ENCODE measurements at regions not wholly inside any gene's neighbourhood (a gene's known extent, or its start where the extent isn't known, plus 50 kb on each side); places are given as distances from the start of the nearest gene placed in this dataset.
"Not testable (repeated sequence)": the region's sequence is repeated elsewhere in the genome, so short reads cannot be mapped to it uniquely, and the experiment has no call there.

GRCh38 chr3:103873897-103874545 lies 1439.2 kb downstream of the ZPLD1 start:
- whole genome bisulfite sequencing (ENCODE audit: low lambda C conversion rate, missing lambda C conversion rate), result 98% methylated on average over 2 of the region's 2 CpGs
- TF ChIP-seq EZH2 (IDR thresholded peaks at IDR 0.05; ENCODE audit: borderline replicate concordance) (no peak), EZH2phosphoT487 (IDR thresholded peaks at IDR 0.05; ENCODE audit: low read depth, severe bottlenecking, unreplicated experiment) (no peak)
- TF ChIP-seq, protein P1, sequence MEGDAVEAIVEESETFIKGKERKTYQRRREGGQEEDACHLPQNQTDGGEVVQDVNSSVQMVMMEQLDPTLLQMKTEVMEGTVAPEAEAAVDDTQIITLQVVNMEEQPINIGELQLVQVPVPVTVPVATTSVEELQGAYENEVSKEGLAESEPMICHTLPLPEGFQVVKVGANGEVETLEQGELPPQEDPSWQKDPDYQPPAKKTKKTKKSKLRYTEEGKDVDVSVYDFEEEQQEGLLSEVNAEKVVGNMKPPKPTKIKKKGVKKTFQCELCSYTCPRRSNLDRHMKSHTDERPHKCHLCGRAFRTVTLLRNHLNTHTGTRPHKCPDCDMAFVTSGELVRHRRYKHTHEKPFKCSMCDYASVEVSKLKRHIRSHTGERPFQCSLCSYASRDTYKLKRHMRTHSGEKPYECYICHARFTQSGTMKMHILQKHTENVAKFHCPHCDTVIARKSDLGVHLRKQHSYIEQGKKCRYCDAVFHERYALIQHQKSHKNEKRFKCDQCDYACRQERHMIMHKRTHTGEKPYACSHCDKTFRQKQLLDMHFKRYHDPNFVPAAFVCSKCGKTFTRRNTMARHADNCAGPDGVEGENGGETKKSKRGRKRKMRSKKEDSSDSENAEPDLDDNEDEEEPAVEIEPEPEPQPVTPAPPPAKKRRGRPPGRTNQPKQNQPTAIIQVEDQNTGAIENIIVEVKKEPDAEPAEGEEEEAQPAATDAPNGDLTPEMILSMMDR (IDR thresholded peaks at IDR 0.05; ENCODE audit: poor library complexity), result no peak
- Histone ChIP-seq H3K9me3 (ENCODE audit: low read depth) (no peaks in the 10 kb centered on the region), H3K27ac (no peak overlapping the region), H3K27me3 (no peaks in the 10 kb centered on the region), H3K4me3 (no peak overlapping the region), H3K4me1 (ENCODE audit: insufficient read depth) (no peaks in the 10 kb centered on the region), H3K9me2 (replicated peaks; ENCODE audit: insufficient read depth) (no peaks in the 10 kb centered on the region), H3K79me2 (no peaks in the 10 kb centered on the region), H4K20me1 (ENCODE audit: insufficient read depth, poor library complexity, severe bottlenecking) (no peaks in the 10 kb centered on the region), H3K36me3 (replicated peaks; ENCODE audit: insufficient read depth, low read depth) (no peaks in the 10 kb centered on the region), H2AFZ (no peak overlapping the region), H3K4me2 (no peak overlapping the region)
- no peak for DNase-seq (ENCODE audit: low spot score)

DNA sequence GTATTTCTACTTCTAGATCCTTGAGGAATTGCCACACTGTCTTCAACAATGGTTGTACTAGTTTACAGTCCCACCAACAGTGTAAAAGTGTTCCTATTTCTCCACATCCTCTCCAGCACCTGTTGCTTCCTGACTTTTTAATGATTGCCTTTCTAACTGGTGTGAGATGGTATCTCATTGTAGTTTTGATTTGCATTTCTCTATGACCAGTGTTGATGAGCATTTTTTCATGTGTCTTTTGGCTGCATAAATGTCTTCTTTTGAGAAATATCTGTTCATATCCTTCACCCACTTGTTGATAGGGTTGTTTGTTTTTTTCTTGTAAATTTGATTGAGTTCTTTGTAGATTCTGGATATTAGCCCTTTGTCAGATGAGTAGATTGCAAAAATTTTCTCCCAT lies 1447.0 kb downstream of the ZPLD1 start:
- DNase-seq (ENCODE audit: low spot score); H2AFZ ChIP-seq; H3K9me2 ChIP-seq (replicated peaks; ENCODE audit: insufficient read depth); H3K27me3 ChIP-seq; H3K4me1 ChIP-seq (ENCODE audit: insufficient read depth); H4K20me1 ChIP-seq (ENCODE audit: insufficient read depth, poor library complexity, severe bottlenecking); H3K36me3 ChIP-seq (replicated peaks; ENCODE audit: insufficient read depth, low read depth); H3K4me3 ChIP-seq; H3K9me3 ChIP-seq (ENCODE audit: low read depth); H3K4me2 ChIP-seq; H3K27ac ChIP-seq; H3K79me2 ChIP-seq: not testable (repeated sequence)

GRCh38 chr3:103889675-103890074 lies 1454.9 kb downstream of the ZPLD1 start:
- Histone ChIP-seq H3K27ac (no peak overlapping the region), H3K4me2 (no peak overlapping the region), H3K36me3 (replicated peaks; ENCODE audit: insufficient read depth, low read depth) (no peaks in the 10 kb centered on the region), H4K20me1 (ENCODE audit: insufficient read depth, poor library complexity, severe bottlenecking) (no peaks in the 10 kb centered on the region), H2AFZ (no peak overlapping the region), H3K4me3 (no peak overlapping the region), H3K4me1 (ENCODE audit: insufficient read depth) (no peaks in the 10 kb centered on the region), H3K9me2 (replicated peaks; ENCODE audit: insufficient read depth) (no peaks in the 10 kb centered on the region), H3K9me3 (ENCODE audit: low read depth) (no peaks in the 10 kb centered on the region), H3K27me3 (no peaks in the 10 kb centered on the region), H3K79me2 (no peaks in the 10 kb centered on the region)
- TF ChIP-seq, protein P1 (IDR thresholded peaks at IDR 0.05; ENCODE audit: poor library complexity), result no peak
- TF ChIP-seq EZH2 (IDR thresholded peaks at IDR 0.05; ENCODE audit: borderline replicate concordance), result no peak
- TF ChIP-seq EZH2phosphoT487 (IDR thresholded peaks at IDR 0.05; ENCODE audit: low read depth, severe bottlenecking, unreplicated experiment), result no peak
- no peak for DNase-seq (ENCODE audit: low spot score)
- WGBS (ENCODE audit: low lambda C conversion rate, missing lambda C conversion rate), result 85% methylated on average over 1 of the region's 1 CpG

GRCh38 chr3:103894162-103894822 lies 1459.5 kb downstream of the ZPLD1 start:
- Histone ChIP-seq H3K27ac (no peak overlapping the region), H2AFZ (no peak overlapping the region), H3K4me3 (no peak overlapping the region), H4K20me1 (ENCODE audit: insufficient read depth, poor library complexity, severe bottlenecking) (no peaks in the 10 kb centered on the region), H3K4me1 (ENCODE audit: insufficient read depth) (no peaks in the 10 kb centered on the region), H3K9me2 (replicated peaks; ENCODE audit: insufficient read depth) (no peaks in the 10 kb centered on the region), H3K4me2 (no peak overlapping the region), H3K79me2 (no peaks in the 10 kb centered on the region), H3K27me3 (no peaks in the 10 kb centered on the region), H3K9me3 (ENCODE audit: low read depth) (no peaks in the 10 kb centered on the region), H3K36me3 (replicated peaks; ENCODE audit: insufficient read depth, low read depth) (no peaks in the 10 kb centered on the region)
- WGBS (ENCODE audit: low lambda C conversion rate, missing lambda C conversion rate), result 87% methylated on average over 5 of the region's 5 CpGs
- DNase-seq (ENCODE audit: low spot score), result no peak
- no peak for TF ChIP-seq EZH2phosphoT487 (IDR thresholded peaks at IDR 0.05; ENCODE audit: low read depth, severe bottlenecking, unreplicated experiment)
- TF ChIP-seq, protein P1 (IDR thresholded peaks at IDR 0.05; ENCODE audit: poor library complexity), result no peak
- TF ChIP-seq EZH2 (IDR thresholded peaks at IDR 0.05; ENCODE audit: borderline replicate concordance), result no peak
